Spleen (tissue), 11 donors: ENCODE measurements at regions not wholly inside any gene's neighbourhood (a gene's known extent, or its start where the extent isn't known, plus 50 kb on each side); places are given as distances from the start of the nearest gene placed in this dataset.
"Not testable (repeated sequence)": the region's sequence is repeated elsewhere in the genome, so short reads cannot be mapped to it uniquely, and the experiment has no call there.

ENCODE experiments used
- DNase-seq: peaks from one replicate; pipeline ENCODE4 v3.0.0-alpha.2; 2020
- H3K27ac ChIP-seq, 8 donors: fragments of 200-600 bp; sonication (generic) in 7 of 8; 1 replicate in 4 of 8; 2 replicates in 4 of 8; pipeline versions ENCODE4 v1.5.0 to v1.8.0; 2016 to 2021; ENCODE audit warnings: inconsistent platforms in 4 of 8, mild to moderate bottlenecking in 4 of 8, moderate library complexity in 1 of 8
- H3K27me3 ChIP-seq, 7 donors: fragments of 200-600 bp; sonication (generic) in 6 of 7; replicated peaks in 1 of 7; 1 replicate in 4 of 7; 2 replicates in 3 of 7; pipeline versions ENCODE4 v1.5.0 to v1.8.0; 2016 to 2021; ENCODE audit warnings: inconsistent platforms in 3 of 7, mild to moderate bottlenecking in 1 of 7
- H3K36me3 ChIP-seq, 6 donors: fragments of 200-600 bp; sonication (generic) in 5 of 6; 1 replicate in 4 of 6; 2 replicates in 2 of 6; pipeline versions ENCODE4 v1.5.0 to v1.8.0; 2016 to 2021; ENCODE audit warnings: inconsistent platforms in 2 of 6
- H3K4me1 ChIP-seq, 6 donors: fragments of 200-600 bp; sonication (generic) in 5 of 6; 1 replicate in 3 of 6; 2 replicates in 3 of 6; pipeline versions ENCODE4 v1.5.0 to v1.8.0; 2016 to 2021; ENCODE audit warnings: inconsistent platforms in 3 of 6
- H3K4me3 ChIP-seq, 8 donors: fragments of 200-600 bp; sonication (generic) in 7 of 8; 1 replicate in 4 of 8; 2 replicates in 4 of 8; pipeline versions ENCODE4 v1.5.0 to v1.8.0; 2016 to 2021; ENCODE audit warnings: inconsistent platforms in 4 of 8, mild to moderate bottlenecking in 4 of 8, moderate library complexity in 2 of 8
- H3K9me3 ChIP-seq, 8 donors: fragments of 200-600 bp; sonication (generic) in 7 of 8; 1 replicate in 4 of 8; 2 replicates in 4 of 8; pipeline versions ENCODE4 v1.5.0 to v1.8.0; 2016 to 2021; ENCODE audit warnings: inconsistent platforms in 4 of 8
- POLR2A ChIP-seq, 3 donors: fragments of 450-650 bp; IDR thresholded peaks; one replicate each; pipeline ENCODE4 v1.5.1; 2017; ENCODE audit warnings: antibody characterized with exemption in 3 of 3, mild to moderate bottlenecking in 1 of 3
- POLR2AphosphoS5 ChIP-seq, 3 donors: sonication (generic); formaldehyde crosslinking; IDR thresholded peaks; one replicate each; pipeline ENCODE4 v1.5.1; 2017; ENCODE audit warnings: antibody characterized with exemption in 3 of 3
- WGBS, 5 donors: extraction: QIAGEN DNeasy Blood & Tissue Kit in 3 of 5; methylation state at CpG; one replicate each; pipeline versions ENCODE4 v1.1.5 to v1.1.7; 2013 to 2018; 5-methylcytosine and 5-hydroxymethylcytosine counted together
- intact Hi-C: fragments of 100-400 bp; cut with DNase I; formaldehyde crosslinking; loops from one replicate; pipeline ENCODE4 v1.15.0; 2023; ENCODE audit warnings: low total_unique reads
- TF ChIP-seq, protein P1 (sequence below), 11 experiments: fragments of 200-600 bp in 7 of 11; fragments of 450-650 bp in 4 of 11; sonication (generic) in 4 of 11; IDR thresholded peaks in 8 of 11; conservative IDR thresholded peaks in 3 of 11; 1 replicate in 7 of 11; 2 replicates in 4 of 11; pipeline versions ENCODE4 v1.4.0 to v1.8.0; 2016 to 2021; ENCODE audit warnings: antibody characterized with exemption in 11 of 11, inconsistent platforms in 4 of 11, mild to moderate bottlenecking in 1 of 11
- donor health status: healthy with polysubstance abuse.
- donor health status: DM: no; HTN: no; CAD: no; lungs with moderate emphysema.
- donor health status: DM: no; HTN: no; CAD: no.
- donor health status: Bipolar disorder and iron deficiency.
- donor health status: healthy.
- donor health status: DM: no; HTN: no; CAD: no.
- donor health status: DM: yes; HTN: yes; CAD: no.

DNA sequence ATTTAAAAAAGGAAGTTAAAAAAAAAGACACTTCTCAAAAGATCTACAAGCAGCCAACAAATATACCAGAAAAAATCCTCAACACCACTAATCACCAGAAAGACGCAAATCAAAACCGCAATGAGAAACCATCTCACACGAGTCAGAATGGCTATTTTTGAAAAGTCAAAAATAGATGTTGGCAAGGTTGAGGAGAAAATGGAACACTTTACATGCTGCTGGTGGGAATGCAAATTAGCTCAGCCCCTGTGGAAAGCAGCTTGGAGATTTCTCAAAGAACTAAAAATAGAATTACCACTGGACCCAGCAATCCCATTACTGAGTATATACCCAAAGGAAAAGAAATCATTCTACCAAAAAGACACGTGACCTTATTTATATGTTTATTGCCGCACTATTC, 574.7 kb upstream of the ADAMTS9 start:
- H3K9me3 ChIP-seq, result peaks cover 0 to 12% (median 4%) of the 10 kb centered on the region in 8 donors
- H3K4me1 ChIP-seq, result no peaks in the 10 kb centered on the region
- intact Hi-C loops, result no loop called here
- no peak overlapping the region for H3K27ac ChIP-seq
- H3K4me3 ChIP-seq, result no peak overlapping the region
- DNase-seq, result no peak
- H3K36me3 ChIP-seq, result no peaks in the 10 kb centered on the region
- H3K27me3 ChIP-seq, result no peaks in the 10 kb centered on the region
- TF ChIP-seq POLR2AphosphoS5 (IDR thresholded peaks at IDR 0.05), result no peak
- 83 to 91% (median 86%) methylated on average over 5 of the region's 5 CpGs for WGBS, 5 donors

DNA sequence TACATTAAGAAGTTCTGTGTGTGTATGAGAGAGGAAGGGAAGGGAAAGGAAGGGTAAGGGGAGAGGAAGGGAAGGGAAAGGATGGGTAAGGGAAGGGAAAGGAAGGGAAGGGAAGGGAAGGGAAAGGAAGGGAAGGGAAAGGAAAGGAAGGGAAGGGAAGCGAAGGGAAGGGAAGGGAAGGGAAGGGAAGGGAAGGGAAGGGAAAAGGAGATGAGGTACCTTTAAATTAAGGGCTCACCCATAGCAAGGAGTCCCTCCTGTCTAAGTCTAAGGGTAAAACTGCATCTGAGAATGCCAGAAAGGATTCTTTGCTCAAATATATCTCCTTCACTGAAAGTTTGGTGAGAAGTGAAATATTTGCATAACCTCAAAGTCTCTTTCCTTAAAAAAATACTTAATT, 572.1 kb upstream of the ADAMTS9 start:
- Histone ChIP-seq H3K4me3 (no peak overlapping the region), H3K4me1 (no peaks in the 10 kb centered on the region), H3K27me3 (no peaks in the 10 kb centered on the region), H3K36me3 (no peaks in the 10 kb centered on the region), H3K9me3 (peaks cover 0 to 16% (median 6%) of the 10 kb centered on the region in 8 donors), H3K27ac (no peak overlapping the region)
- intact Hi-C loops, result no loop called here
- DNase-seq, result no peak
- TF ChIP-seq, protein P1, sequence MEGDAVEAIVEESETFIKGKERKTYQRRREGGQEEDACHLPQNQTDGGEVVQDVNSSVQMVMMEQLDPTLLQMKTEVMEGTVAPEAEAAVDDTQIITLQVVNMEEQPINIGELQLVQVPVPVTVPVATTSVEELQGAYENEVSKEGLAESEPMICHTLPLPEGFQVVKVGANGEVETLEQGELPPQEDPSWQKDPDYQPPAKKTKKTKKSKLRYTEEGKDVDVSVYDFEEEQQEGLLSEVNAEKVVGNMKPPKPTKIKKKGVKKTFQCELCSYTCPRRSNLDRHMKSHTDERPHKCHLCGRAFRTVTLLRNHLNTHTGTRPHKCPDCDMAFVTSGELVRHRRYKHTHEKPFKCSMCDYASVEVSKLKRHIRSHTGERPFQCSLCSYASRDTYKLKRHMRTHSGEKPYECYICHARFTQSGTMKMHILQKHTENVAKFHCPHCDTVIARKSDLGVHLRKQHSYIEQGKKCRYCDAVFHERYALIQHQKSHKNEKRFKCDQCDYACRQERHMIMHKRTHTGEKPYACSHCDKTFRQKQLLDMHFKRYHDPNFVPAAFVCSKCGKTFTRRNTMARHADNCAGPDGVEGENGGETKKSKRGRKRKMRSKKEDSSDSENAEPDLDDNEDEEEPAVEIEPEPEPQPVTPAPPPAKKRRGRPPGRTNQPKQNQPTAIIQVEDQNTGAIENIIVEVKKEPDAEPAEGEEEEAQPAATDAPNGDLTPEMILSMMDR (IDR thresholded peaks at IDR 0.05 in 8 of 11, conservative IDR thresholded peaks at IDR 0.05 in 3 of 11), result no peak
- no peak for TF ChIP-seq POLR2A (IDR thresholded peaks at IDR 0.05)
- TF ChIP-seq POLR2AphosphoS5 (IDR thresholded peaks at IDR 0.05), result no peak
- 10 to 79% (median 56%) methylated on average over 1 of the region's 1 CpG for WGBS, 5 donors

DNA sequence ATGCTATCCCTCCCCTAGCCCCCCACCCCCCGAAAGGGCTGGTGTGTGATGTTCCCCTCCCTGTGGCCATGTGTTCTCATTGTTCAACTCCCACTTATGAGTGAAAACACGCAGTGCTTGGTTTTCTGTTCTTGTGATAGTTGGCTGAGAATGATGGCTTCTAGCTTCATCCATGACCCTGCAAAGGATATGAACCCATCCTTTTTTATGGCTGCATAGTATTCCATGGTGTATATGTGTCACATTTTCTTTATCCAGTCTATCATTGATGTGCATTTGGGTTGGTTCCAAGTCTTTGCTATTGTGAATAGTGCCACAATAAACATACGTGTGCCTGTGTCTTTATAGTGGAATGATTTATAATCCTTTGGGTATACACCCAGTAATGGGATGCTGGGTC, 565.1 kb upstream of the ADAMTS9 start:
- H3K4me3 ChIP-seq, DNase-seq, intact Hi-C loops, H3K4me1 ChIP-seq, H3K36me3 ChIP-seq, H3K27ac ChIP-seq, H3K27me3 ChIP-seq: not testable (repeated sequence)
- H3K9me3 ChIP-seq, result peaks cover 0 to 22% (median 0%) of the 10 kb centered on the region in 8 donors
- 85 to 96% (median 90%) methylated on average over 3 of the region's 3 CpGs for WGBS, 5 donors

DNA sequence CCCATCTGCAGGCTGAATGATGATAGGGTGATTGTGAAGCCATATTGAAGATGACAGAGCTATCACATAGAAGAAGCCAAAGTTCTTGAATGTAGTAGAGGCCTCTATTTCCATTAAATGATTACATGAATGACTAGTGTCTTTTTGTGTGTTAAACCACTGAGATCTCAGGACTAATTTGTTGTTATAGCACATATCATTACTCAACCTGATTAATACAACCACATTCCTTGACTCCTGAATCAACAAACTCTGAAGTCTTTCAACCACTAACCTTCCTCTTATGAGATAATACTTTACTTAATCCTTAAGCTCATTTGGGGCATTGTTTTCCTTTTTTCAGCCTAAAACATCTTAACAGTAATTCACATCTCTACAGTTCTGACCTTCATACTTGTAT, 564.5 kb upstream of the ADAMTS9 start:
- H3K27ac ChIP-seq, result no peak overlapping the region
- no peak for DNase-seq
- intact Hi-C loops, result no loop called here
- H3K9me3 ChIP-seq, result peaks cover 0 to 22% (median 0%) of the 10 kb centered on the region in 8 donors
- no peaks in the 10 kb centered on the region for H3K36me3 ChIP-seq
- no peak overlapping the region for H3K4me3 ChIP-seq
- no peaks in the 10 kb centered on the region for H3K27me3 ChIP-seq
- TF ChIP-seq, protein P1 (IDR thresholded peaks at IDR 0.05 in 8 of 11, conservative IDR thresholded peaks at IDR 0.05 in 3 of 11), result no peak
- TF ChIP-seq POLR2A (IDR thresholded peaks at IDR 0.05), result no peak
- no peak for TF ChIP-seq POLR2AphosphoS5 (IDR thresholded peaks at IDR 0.05)
- H3K4me1 ChIP-seq, result no peaks in the 10 kb centered on the region

DNA sequence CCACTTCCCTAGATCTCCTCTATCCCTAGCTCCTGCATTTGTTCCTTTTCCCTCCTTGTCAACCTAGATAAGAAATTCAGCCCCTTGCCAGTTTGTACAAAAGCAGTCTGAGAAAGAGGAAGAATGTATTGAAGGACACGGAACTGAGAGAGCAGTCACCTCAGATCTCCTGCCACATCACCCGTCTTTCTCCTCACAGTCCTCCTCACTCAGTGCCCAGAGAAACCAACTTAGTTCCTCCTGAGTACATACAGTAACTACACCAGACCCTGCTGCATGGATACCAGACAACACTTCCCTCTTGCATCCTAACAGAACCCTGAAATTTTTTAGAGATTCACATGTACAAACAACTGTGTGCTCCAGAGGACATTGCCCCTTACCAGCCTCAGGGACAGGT, 563.6 kb upstream of the ADAMTS9 start:
- H3K36me3 ChIP-seq, result no peaks in the 10 kb centered on the region
- no peak for TF ChIP-seq POLR2AphosphoS5 (IDR thresholded peaks at IDR 0.05)
- TF ChIP-seq, protein P1 (IDR thresholded peaks at IDR 0.05 in 8 of 11, conservative IDR thresholded peaks at IDR 0.05 in 3 of 11), result no peak
- no peak for TF ChIP-seq POLR2A (IDR thresholded peaks at IDR 0.05)
- H3K4me3 ChIP-seq, result no peak overlapping the region
- H3K27me3 ChIP-seq, result no peaks in the 10 kb centered on the region
- 42 to 64% (median 47%) methylated on average over 2 of the region's 2 CpGs for WGBS, 5 donors
- H3K4me1 ChIP-seq, result no peaks in the 10 kb centered on the region
- no peak for DNase-seq
- H3K27ac ChIP-seq, result no peak overlapping the region
- H3K9me3 ChIP-seq, result peaks cover 0 to 22% (median 0%) of the 10 kb centered on the region in 8 donors
- intact Hi-C loops, result no loop called here
